Small intestine (tissue), 7 donors: ENCODE measurements at regions not wholly inside any gene's neighbourhood (a gene's known extent, or its start where the extent isn't known, plus 50 kb on each side); places are given as distances from the start of the nearest gene placed in this dataset.

Source experiments
- DNase-seq, 2 donors: peaks; one replicate each; pipeline versions ENCODE4 v3.0.0 to v3.0.0-alpha.2; 2013
- FAIRE-seq: peaks from 2 replicates; lab custom pipeline; 2012; peaks lifted over from hg19 to GRCh38; lab: Jason Lieb, UNC
- H3K27ac ChIP-seq, 3 donors: one replicate each; pipeline ENCODE4 v1.5.1; 2013; ENCODE audit warnings: low read length in 2 of 3, mild to moderate bottlenecking in 2 of 3, control low read depth in 1 of 3, inconsistent platforms in 1 of 3, low read depth in 1 of 3, moderate library complexity in 1 of 3
- H3K27me3 ChIP-seq, 3 donors: one replicate each; pipeline ENCODE4 v1.6.1; 2013; ENCODE audit warnings: low read length in 3 of 3, inconsistent platforms in 1 of 3; ENCODE audit not compliant: control insufficient read depth in 3 of 3, insufficient read depth in 3 of 3
- H3K36me3 ChIP-seq, 3 donors: one replicate each; pipeline ENCODE4 v1.6.1; 2013; ENCODE audit warnings: low read length in 3 of 3, inconsistent platforms in 1 of 3, low read depth in 1 of 3, mild to moderate bottlenecking in 1 of 3, moderate library complexity in 1 of 3; ENCODE audit not compliant: control insufficient read depth in 3 of 3, insufficient read depth in 2 of 3
- H3K4me1 ChIP-seq, 3 donors: one replicate each; pipeline ENCODE4 v1.6.1; 2013; ENCODE audit warnings: low read length in 2 of 3, inconsistent platforms in 1 of 3, low read depth in 1 of 3, mild to moderate bottlenecking in 1 of 3, moderate library complexity in 1 of 3; ENCODE audit not compliant: control insufficient read depth in 3 of 3, insufficient read depth in 2 of 3
- H3K4me3 ChIP-seq, 3 donors: one replicate each; pipeline ENCODE4 v1.5.1; 2013; ENCODE audit warnings: low read length in 3 of 3, control low read depth in 1 of 3, inconsistent platforms in 1 of 3, low read depth in 1 of 3, mild to moderate bottlenecking in 1 of 3, moderate library complexity in 1 of 3
- H3K9me3 ChIP-seq, 2 donors: one replicate each; pipeline ENCODE4 v1.6.1; 2013; ENCODE audit warnings: low read depth in 1 of 2, low read length in 1 of 2; ENCODE audit not compliant: control insufficient read depth in 2 of 2, insufficient read depth in 1 of 2
- WGBS, 3 donors: extraction: QIAGEN DNeasy Blood & Tissue Kit; methylation state at CpG; one replicate each; pipeline ENCODE4 v1.1.7; 2013; 5-methylcytosine and 5-hydroxymethylcytosine counted together
- donor health status: healthy with polysubstance abuse.
- donor health status: control.
- donor health status: control.
- donor health status: Bipolar disorder and iron deficiency.
- donor health status: healthy.

DNA sequence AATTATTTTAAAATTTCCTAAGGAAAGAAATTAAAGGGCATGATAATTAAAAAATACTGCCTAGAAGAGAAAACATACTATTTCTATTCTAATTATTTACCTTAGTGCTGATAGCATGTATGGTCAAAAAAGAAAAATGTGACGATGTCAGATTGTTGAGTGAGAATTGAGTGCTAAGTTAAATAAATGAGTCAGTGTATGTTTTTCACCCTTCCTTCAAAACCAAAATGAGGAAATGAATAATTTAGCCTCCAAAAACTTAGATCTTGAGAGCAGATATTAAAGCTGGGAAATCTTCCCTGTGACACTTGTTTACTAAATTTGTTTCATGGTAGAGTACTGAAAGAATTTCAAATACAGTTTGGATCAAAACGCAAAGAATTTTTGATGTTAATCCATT, 58.6 kb upstream of the NYAP2 start:
- Histone ChIP-seq H3K27me3 (no peaks in the 10 kb centered on the region), H3K4me1 (no peaks in the 10 kb centered on the region), H3K9me3 (peaks cover 0 to 2% of the 10 kb centered on the region in 2 donors), H3K27ac (no peak overlapping the region), H3K4me3 (no peak overlapping the region), H3K36me3 (no peaks in the 10 kb centered on the region)
- 51 to 60% (median 52%) methylated on average over 2 of the region's 2 CpGs for WGBS, 3 donors
- FAIRE-seq: no peak
- DNase-seq: no peak

- Histone ChIP-seq H3K36me3 (no peaks in the 10 kb centered on the region), H3K4me3 (no peak overlapping the region), H3K27me3 (no peaks in the 10 kb centered on the region), H3K9me3 (peaks cover 0 to 2% of the 10 kb centered on the region in 2 donors), H3K4me1 (no peaks in the 10 kb centered on the region), H3K27ac (no peak overlapping the region)
- FAIRE-seq (no peak), DNase-seq (no peak)
- WGBS, 3 donors: 7 to 24% (median 19%) methylated on average over 1 of the region's 1 CpG
These were observed 62.3 kb upstream of the NYAP2 start for GRCh38 chr2:225337183-225337582.

- peak in 1 of 2 donors; percentile 2 for DNase-seq
- H3K36me3 ChIP-seq: no peaks in the 10 kb centered on the region
These were observed 65.0 kb upstream of the NYAP2 start for GRCh38 chr2:225334514-225334913.

GRCh38 chr2:225328192-225328591, 71.3 kb upstream of the NYAP2 start:
- DNase-seq (no peak), FAIRE-seq (no peak)
- WGBS, 3 donors: 33 to 47% (median 36%) methylated on average over 4 of the region's 4 CpGs

More at GRCh38 chr2:225334514-225334913, 65.0 kb upstream of the NYAP2 start:
- H3K27me3 ChIP-seq: no peaks in the 10 kb centered on the region
- WGBS, 3 donors: 48 to 63% (median 54%) methylated on average over 4 of the region's 4 CpGs
- no peak overlapping the region for H3K27ac ChIP-seq
- no peaks in the 10 kb centered on the region for H3K4me1 ChIP-seq
- H3K4me3 ChIP-seq: no peak overlapping the region
- no peak for FAIRE-seq
- peaks cover 0 to 2% of the 10 kb centered on the region in 2 donors for H3K9me3 ChIP-seq

GRCh38 chr2:225326969-225327368, 72.5 kb upstream of the NYAP2 start:
- FAIRE-seq (no peak), DNase-seq (no peak)
- Histone ChIP-seq H3K27me3 (no peaks in the 10 kb centered on the region), H3K9me3 (no peaks in the 10 kb centered on the region), H3K27ac (no peak overlapping the region), H3K4me3 (no peak overlapping the region), H3K36me3 (no peaks in the 10 kb centered on the region), H3K4me1 (no peaks in the 10 kb centered on the region)
- WGBS, 3 donors: 62 to 78% (median 76%) methylated on average over 1 of the region's 1 CpG

More at GRCh38 chr2:225328192-225328591, 71.3 kb upstream of the NYAP2 start:
- no peaks in the 10 kb centered on the region for H3K27me3 ChIP-seq
- no peaks in the 10 kb centered on the region for H3K36me3 ChIP-seq
- no peak overlapping the region for H3K27ac ChIP-seq
- H3K9me3 ChIP-seq: no peaks in the 10 kb centered on the region
- H3K4me1 ChIP-seq: no peaks in the 10 kb centered on the region
- H3K4me3 ChIP-seq: no peak overlapping the region

DNA sequence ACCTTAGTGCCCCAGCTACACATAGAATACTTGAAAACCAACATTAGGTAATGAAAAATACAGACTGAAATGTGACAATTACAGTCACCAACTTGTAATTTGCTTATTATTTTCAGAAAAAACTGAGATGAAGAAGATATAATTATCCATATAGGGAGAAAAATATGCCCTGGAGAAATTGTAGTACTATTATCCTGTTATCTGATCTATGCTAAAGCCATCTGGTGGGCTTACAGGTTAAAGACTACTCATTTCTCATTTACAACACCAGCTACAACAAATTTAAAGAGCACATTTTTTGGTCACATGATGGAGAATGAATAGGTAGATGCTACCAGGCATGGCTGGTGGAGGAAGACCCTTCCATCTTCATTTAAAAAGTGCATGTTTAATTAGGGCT, 79.6 kb upstream of the NYAP2 start:
- H3K36me3 ChIP-seq: no peaks in the 10 kb centered on the region

DNA sequence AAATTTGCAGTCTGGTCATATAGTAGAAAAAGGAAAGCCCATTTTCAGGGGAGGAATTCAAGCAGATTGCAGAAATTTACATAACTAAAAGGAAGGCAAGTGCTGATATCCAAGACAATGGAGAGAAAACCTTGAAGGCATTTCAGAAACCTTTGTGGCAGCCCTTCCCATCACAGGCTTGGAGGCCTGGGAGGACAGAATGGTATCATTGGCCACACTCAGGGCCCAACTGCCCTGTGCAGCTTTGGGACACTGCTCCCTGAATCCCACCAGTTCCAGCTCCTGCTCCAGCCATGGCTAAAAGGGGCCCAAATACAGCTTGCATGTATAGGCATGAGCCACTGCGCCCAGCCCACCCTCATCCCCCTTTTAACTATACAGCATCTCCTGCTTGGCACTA, 81.1 kb upstream of the NYAP2 start:
- Histone ChIP-seq H3K27me3 (no peaks in the 10 kb centered on the region), H3K27ac (no peak overlapping the region), H3K9me3 (peaks cover 2 to 9% of the 10 kb centered on the region in 2 donors), H3K4me3 (no peak overlapping the region), H3K36me3 (no peaks in the 10 kb centered on the region), H3K4me1 (no peaks in the 10 kb centered on the region)
- DNase-seq: no peak
- no peak for FAIRE-seq
- WGBS, 3 donors: 89 to 100% (median 92%) methylated on average over 1 of the region's 1 CpG

More for the DNA sequence above, 79.6 kb upstream of the NYAP2 start:
- Histone ChIP-seq H3K27me3 (no peaks in the 10 kb centered on the region), H3K4me1 (no peaks in the 10 kb centered on the region), H3K4me3 (no peak overlapping the region), H3K9me3 (peaks cover 2 to 9% of the 10 kb centered on the region in 2 donors), H3K27ac (no peak overlapping the region)
- FAIRE-seq (no peak), DNase-seq (no peak)

DNA sequence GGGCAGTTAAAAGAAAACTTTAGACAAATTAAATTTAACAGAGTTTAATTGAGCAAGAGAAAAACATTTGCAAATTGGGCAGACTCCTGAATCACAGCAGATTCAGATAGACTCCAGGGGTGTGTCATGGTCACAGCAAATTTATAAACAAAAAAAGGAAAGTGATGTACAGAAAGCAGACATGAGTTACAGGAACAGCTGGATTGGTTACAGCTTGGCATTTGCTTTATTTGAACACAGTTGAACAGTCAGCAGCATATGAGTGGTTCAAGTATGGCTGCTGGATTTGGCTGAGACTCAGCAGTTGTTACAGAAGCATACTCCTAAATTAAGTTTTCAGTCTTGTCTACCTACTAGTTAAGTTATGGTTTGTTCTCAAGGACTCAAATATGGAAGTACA, 82.3 kb upstream of the NYAP2 start:
- no peak for DNase-seq
- Histone ChIP-seq H3K4me3 (no peak overlapping the region), H3K27ac (no peak overlapping the region), H3K4me1 (no peaks in the 10 kb centered on the region), H3K9me3 (peaks cover 2 to 9% of the 10 kb centered on the region in 2 donors), H3K36me3 (no peaks in the 10 kb centered on the region), H3K27me3 (no peaks in the 10 kb centered on the region)
- no peak for FAIRE-seq

- Histone ChIP-seq H3K4me1 (no peaks in the 10 kb centered on the region), H3K4me3 (no peak overlapping the region), H3K9me3 (no peaks in the 10 kb centered on the region), H3K36me3 (no peaks in the 10 kb centered on the region), H3K27me3 (no peaks in the 10 kb centered on the region), H3K27ac (no peak overlapping the region)
- DNase-seq (no peak), FAIRE-seq (no peak)
These were observed 88.8 kb upstream of the NYAP2 start for GRCh38 chr2:225310745-225311144.
